ENCODE measurements at regions not wholly inside any gene's neighbourhood (a gene's known extent, or its start where the extent isn't known, plus 50 kb on each side); places are given as distances from the start of the nearest gene placed in this dataset.

DNA sequence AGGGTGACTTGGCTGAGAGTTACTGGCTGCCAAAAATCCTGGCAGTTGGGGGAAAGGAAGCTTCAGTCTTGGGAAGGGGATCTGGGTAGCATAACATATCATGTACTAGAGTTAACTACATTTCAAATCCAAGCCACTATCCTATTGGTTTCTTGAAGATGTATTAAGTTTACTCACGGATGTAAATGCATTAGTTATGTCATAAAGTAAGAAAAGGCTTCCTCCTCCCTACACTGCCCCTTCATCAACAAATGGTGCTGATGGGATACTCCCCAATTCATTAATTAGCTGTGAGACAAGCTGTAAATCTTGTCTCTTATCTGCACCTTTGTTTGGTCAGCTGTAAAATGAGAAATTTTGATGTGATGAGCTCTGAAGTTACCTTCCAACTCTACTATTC, 150.1 kb upstream of the SOX5 start:
- TF ChIP-seq, protein P1, sequence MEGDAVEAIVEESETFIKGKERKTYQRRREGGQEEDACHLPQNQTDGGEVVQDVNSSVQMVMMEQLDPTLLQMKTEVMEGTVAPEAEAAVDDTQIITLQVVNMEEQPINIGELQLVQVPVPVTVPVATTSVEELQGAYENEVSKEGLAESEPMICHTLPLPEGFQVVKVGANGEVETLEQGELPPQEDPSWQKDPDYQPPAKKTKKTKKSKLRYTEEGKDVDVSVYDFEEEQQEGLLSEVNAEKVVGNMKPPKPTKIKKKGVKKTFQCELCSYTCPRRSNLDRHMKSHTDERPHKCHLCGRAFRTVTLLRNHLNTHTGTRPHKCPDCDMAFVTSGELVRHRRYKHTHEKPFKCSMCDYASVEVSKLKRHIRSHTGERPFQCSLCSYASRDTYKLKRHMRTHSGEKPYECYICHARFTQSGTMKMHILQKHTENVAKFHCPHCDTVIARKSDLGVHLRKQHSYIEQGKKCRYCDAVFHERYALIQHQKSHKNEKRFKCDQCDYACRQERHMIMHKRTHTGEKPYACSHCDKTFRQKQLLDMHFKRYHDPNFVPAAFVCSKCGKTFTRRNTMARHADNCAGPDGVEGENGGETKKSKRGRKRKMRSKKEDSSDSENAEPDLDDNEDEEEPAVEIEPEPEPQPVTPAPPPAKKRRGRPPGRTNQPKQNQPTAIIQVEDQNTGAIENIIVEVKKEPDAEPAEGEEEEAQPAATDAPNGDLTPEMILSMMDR (IDR thresholded peaks at IDR 0.05; ENCODE audit: extremely low read depth, low read depth, low read length), result no peak
- Histone ChIP-seq H3K4me3 (ENCODE audit: insufficient read depth, low read length) (no peak overlapping the region), H3K4me2 (ENCODE audit: insufficient read depth, low read length) (no peak overlapping the region), H3K27ac (ENCODE audit: low read depth, low read length) (no peak overlapping the region), H4K20me1 (ENCODE audit: insufficient read depth, low read length) (no peaks in the 10 kb centered on the region), H3K36me3 (ENCODE audit: insufficient read depth, low read length) (no peaks in the 10 kb centered on the region), H3K27me3 (ENCODE audit: insufficient read depth, low read length) (no peaks in the 10 kb centered on the region), H3K9me3 (ENCODE audit: low read depth, low read length) (no peaks in the 10 kb centered on the region), H3K4me1 (ENCODE audit: insufficient read depth, low read length) (no peaks in the 10 kb centered on the region), H2AFZ (ENCODE audit: low read length) (no peak overlapping the region), H3K79me2 (ENCODE audit: insufficient read depth, low read length) (no peaks in the 10 kb centered on the region)
- DNase-seq (ENCODE audit: insufficient read length, low spot score, missing footprints), result no peak

DNA sequence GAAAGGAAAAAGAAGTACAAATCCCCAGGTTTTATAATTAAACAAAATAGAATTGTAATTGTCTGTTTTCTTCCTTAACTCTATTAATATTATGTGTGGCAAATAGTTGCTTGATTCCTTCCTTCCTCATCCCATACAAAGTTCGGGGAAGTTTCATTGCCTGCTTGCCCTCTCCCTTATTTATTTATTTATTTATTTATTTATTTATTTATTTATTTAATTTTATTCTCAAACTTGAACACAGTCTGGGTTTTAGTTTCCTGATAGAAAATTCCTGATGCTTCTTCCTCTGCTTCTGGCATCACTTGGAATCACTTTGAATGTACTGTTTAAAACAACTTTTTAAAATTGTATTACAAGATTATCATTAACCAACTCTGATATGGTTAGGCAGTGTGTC, 145.8 kb upstream of the SOX5 start:
- Histone ChIP-seq H3K27ac (ENCODE audit: low read depth, low read length) (no peak overlapping the region), H3K79me2 (ENCODE audit: insufficient read depth, low read length) (no peaks in the 10 kb centered on the region), H3K27me3 (ENCODE audit: insufficient read depth, low read length) (no peaks in the 10 kb centered on the region), H3K9me3 (ENCODE audit: low read depth, low read length) (no peaks in the 10 kb centered on the region), H2AFZ (ENCODE audit: low read length) (no peak overlapping the region), H3K36me3 (ENCODE audit: insufficient read depth, low read length) (no peaks in the 10 kb centered on the region), H3K4me3 (ENCODE audit: insufficient read depth, low read length) (no peak overlapping the region), H4K20me1 (ENCODE audit: insufficient read depth, low read length) (no peaks in the 10 kb centered on the region), H3K4me1 (ENCODE audit: insufficient read depth, low read length) (no peaks in the 10 kb centered on the region), H3K4me2 (ENCODE audit: insufficient read depth, low read length) (no peak overlapping the region)
- no peak for DNase-seq (ENCODE audit: insufficient read length, low spot score, missing footprints)
- TF ChIP-seq, protein P1 (IDR thresholded peaks at IDR 0.05; ENCODE audit: extremely low read depth, low read depth, low read length), result no peak

DNA sequence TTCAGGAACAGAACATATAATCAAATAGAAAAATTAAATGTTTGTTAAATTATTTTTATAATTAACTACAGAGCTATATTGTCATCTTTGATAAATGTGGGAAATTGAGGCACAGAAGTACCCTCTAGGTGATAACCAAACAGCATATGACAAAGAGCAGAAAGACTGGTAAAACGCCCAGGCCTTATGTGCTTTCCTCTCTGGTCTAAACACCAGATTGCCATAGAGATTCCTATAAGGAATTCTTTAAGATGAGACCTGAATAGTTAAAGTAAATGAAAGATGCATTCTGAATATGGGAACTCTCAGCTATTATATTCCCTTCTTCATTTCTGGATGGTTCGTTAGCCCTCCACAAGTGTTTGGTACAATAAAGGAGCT, 140.0 kb upstream of the SOX5 start:
- Histone ChIP-seq H3K4me3 (ENCODE audit: insufficient read depth, low read length) (no peak overlapping the region), H3K4me2 (ENCODE audit: insufficient read depth, low read length) (no peak overlapping the region), H3K9me3 (ENCODE audit: low read depth, low read length) (no peaks in the 10 kb centered on the region), H4K20me1 (ENCODE audit: insufficient read depth, low read length) (no peaks in the 10 kb centered on the region), H3K79me2 (ENCODE audit: insufficient read depth, low read length) (no peaks in the 10 kb centered on the region), H3K27ac (ENCODE audit: low read depth, low read length) (no peak overlapping the region), H3K36me3 (ENCODE audit: insufficient read depth, low read length) (no peaks in the 10 kb centered on the region), H2AFZ (ENCODE audit: low read length) (no peak overlapping the region), H3K27me3 (ENCODE audit: insufficient read depth, low read length) (no peaks in the 10 kb centered on the region), H3K4me1 (ENCODE audit: insufficient read depth, low read length) (no peaks in the 10 kb centered on the region)
- no peak for DNase-seq (ENCODE audit: insufficient read length, low spot score, missing footprints)
- TF ChIP-seq, protein P1 (IDR thresholded peaks at IDR 0.05; ENCODE audit: extremely low read depth, low read depth, low read length), result no peak

DNA sequence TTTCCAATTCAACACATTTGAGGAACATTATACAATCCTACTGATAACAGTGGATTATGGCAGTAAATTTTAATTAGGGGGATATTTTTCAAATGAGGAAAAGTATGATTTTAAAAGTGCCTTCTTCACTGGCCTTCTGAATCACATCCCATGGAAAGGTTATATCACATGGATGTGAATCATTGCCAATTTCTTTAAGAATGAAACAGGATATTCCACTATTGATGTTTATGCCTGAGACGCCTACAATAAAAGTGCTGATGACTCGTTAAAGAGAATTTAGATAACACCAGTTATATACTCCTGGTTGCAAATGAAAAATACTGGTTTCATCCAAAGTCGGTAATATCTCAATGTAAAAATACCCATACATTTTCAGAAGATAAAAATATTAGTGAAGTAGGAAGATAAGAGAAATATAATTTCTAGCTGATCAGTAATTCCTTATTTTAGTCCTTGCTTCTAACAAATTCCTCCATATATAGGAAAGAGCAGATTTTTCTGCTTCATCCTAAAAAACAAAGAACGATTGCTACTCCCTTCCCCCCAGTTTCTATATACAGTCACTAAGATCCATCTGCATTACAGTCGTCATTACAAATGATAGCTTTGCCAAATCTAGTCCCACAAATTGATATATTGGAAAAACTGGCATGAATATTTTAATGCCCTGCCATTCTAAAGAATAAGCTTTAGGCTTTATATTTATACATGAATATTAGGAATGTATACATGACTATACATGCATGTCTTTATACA, 139.5 kb upstream of the SOX5 start:
- no peaks in the 10 kb centered on the region for H3K79me2 ChIP-seq (ENCODE audit: insufficient read depth, low read length)
- no peak overlapping the region for H2AFZ ChIP-seq (ENCODE audit: low read length)
- H3K9me3 ChIP-seq (ENCODE audit: low read depth, low read length), result no peaks in the 10 kb centered on the region
- no peak overlapping the region for H3K4me3 ChIP-seq (ENCODE audit: insufficient read depth, low read length)
- no peak overlapping the region for H3K4me2 ChIP-seq (ENCODE audit: insufficient read depth, low read length)
- DNase-seq (ENCODE audit: insufficient read length, low spot score, missing footprints), result no peak
- no peak overlapping the region for H3K27ac ChIP-seq (ENCODE audit: low read depth, low read length)
- no peaks in the 10 kb centered on the region for H3K36me3 ChIP-seq (ENCODE audit: insufficient read depth, low read length)
- H3K27me3 ChIP-seq (ENCODE audit: insufficient read depth, low read length), result peaks cover under 1% of the 10 kb centered on the region
- TF ChIP-seq, protein P1 (IDR thresholded peaks at IDR 0.05; ENCODE audit: extremely low read depth, low read depth, low read length), result no peak
- no peaks in the 10 kb centered on the region for H3K4me1 ChIP-seq (ENCODE audit: insufficient read depth, low read length)
- no peaks in the 10 kb centered on the region for H4K20me1 ChIP-seq (ENCODE audit: insufficient read depth, low read length)
